ENCODE measurements at regions not wholly inside any gene's neighbourhood (a gene's known extent, or its start where the extent isn't known, plus 50 kb on each side); places are given as distances from the start of the nearest gene placed in this dataset.

DNA sequence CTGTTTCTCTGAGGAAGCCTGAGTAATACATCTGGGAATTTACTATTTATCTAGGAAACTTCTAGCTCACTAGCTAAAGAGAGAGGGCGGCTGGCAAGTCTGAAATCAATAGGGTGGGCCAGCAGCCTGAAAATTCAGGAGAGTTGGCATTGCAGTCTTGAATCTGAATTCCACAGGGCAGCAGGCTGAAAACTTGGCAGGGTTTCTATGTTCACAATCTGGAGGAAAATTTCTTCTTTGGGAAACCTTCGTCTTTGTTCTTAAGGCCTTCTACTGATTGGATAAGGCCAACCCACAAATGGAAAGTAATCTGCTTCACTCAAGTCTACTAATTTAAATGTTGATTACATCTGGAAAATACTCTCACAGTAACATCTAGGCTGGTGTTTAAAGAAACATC is 101.0 kb upstream of the COG2 start:
- TF ChIP-seq EZH2 (IDR thresholded peaks at IDR 0.05; ENCODE audit: borderline replicate concordance, low read depth, low read length, severe bottlenecking) = no peak
- TF ChIP-seq, protein P1, sequence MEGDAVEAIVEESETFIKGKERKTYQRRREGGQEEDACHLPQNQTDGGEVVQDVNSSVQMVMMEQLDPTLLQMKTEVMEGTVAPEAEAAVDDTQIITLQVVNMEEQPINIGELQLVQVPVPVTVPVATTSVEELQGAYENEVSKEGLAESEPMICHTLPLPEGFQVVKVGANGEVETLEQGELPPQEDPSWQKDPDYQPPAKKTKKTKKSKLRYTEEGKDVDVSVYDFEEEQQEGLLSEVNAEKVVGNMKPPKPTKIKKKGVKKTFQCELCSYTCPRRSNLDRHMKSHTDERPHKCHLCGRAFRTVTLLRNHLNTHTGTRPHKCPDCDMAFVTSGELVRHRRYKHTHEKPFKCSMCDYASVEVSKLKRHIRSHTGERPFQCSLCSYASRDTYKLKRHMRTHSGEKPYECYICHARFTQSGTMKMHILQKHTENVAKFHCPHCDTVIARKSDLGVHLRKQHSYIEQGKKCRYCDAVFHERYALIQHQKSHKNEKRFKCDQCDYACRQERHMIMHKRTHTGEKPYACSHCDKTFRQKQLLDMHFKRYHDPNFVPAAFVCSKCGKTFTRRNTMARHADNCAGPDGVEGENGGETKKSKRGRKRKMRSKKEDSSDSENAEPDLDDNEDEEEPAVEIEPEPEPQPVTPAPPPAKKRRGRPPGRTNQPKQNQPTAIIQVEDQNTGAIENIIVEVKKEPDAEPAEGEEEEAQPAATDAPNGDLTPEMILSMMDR (IDR thresholded peaks at IDR 0.05; ENCODE audit: borderline replicate concordance, extremely low read depth, low read length, poor library complexity, severe bottlenecking) = no peak
